ENCODE measurements at regions not wholly inside any gene's neighbourhood (a gene's known extent, or its start where the extent isn't known, plus 50 kb on each side); places are given as distances from the start of the nearest gene placed in this dataset.
A peak's percentile ranks its signal among the peaks of the same experiment; 100 is the strongest.

- no peaks in the 10 kb centered on the region for H3K27me3 ChIP-seq (ENCODE audit: control insufficient read depth in 3 of 3, insufficient read depth in 3 of 3, low read length in 2 of 3)
- H3K4me1 ChIP-seq (ENCODE audit: control insufficient read depth in 5 of 5, insufficient read depth in 5 of 5, low read length in 5 of 5) = peaks cover 0 to 5% (median 0%) of the 10 kb centered on the region in 5 donors
- H3K4me3 ChIP-seq = no peak overlapping the region
- no peak overlapping the region for H3K27ac ChIP-seq (ENCODE audit: low read depth in 1 of 2, low read length in 1 of 2)
- 50 to 53% methylated on average over 1 of the region's 1 CpG for WGBS, 2 donors
- H3K9me3 ChIP-seq (ENCODE audit: control insufficient read depth in 4 of 4, insufficient read depth in 3 of 4, low read length in 3 of 4) = no peaks in the 10 kb centered on the region
- no peak for ATAC-seq (ENCODE audit: insufficient read depth, low FRiP score)
- peak in 2 of 3 donors; percentile 32 to 64 for DNase-seq
- no peak overlapping the region for H3K9ac ChIP-seq (ENCODE audit: insufficient read depth in 1 of 2, low read length in 2 of 2)
- no peaks in the 10 kb centered on the region for H3K36me3 ChIP-seq (ENCODE audit: control insufficient read depth in 4 of 4, insufficient read depth in 4 of 4, low read length in 4 of 4)
- TF ChIP-seq CTCF (IDR thresholded peaks at IDR 0.05; ENCODE audit: control extremely low read depth, extremely low read depth) = no peak
Observed at GRCh38 chr13:33340631-33341030, 55.1 kb upstream of the STARD13 start.

GRCh38 chr13:33341861-33342452 lies 56.4 kb upstream of the STARD13 start:
- no peak overlapping the region for H3K4me3 ChIP-seq

GRCh38 chr13:33345842-33346241 lies 60.3 kb upstream of the STARD13 start:
- DNase-seq (no peak), ATAC-seq (ENCODE audit: insufficient read depth, low FRiP score) (no peak)
- H3K27me3 ChIP-seq (ENCODE audit: control insufficient read depth in 3 of 3, insufficient read depth in 3 of 3, low read length in 2 of 3) = no peaks in the 10 kb centered on the region
- H3K4me3 ChIP-seq = no peak overlapping the region
- no peaks in the 10 kb centered on the region for H3K9me3 ChIP-seq (ENCODE audit: control insufficient read depth in 4 of 4, insufficient read depth in 3 of 4, low read length in 3 of 4)
- no peak for TF ChIP-seq CTCF (IDR thresholded peaks at IDR 0.05; ENCODE audit: control extremely low read depth, extremely low read depth)
- no peak overlapping the region for H3K27ac ChIP-seq (ENCODE audit: low read depth in 1 of 2, low read length in 1 of 2)
- peaks cover 2 to 17% (median 6%) of the 10 kb centered on the region in 5 donors for H3K4me1 ChIP-seq (ENCODE audit: control insufficient read depth in 5 of 5, insufficient read depth in 5 of 5, low read length in 5 of 5)
- 84 to 89% methylated on average over 2 of the region's 2 CpGs for WGBS, 2 donors
- H3K36me3 ChIP-seq (ENCODE audit: control insufficient read depth in 4 of 4, insufficient read depth in 4 of 4, low read length in 4 of 4) = no peaks in the 10 kb centered on the region
- no peak overlapping the region for H3K9ac ChIP-seq (ENCODE audit: insufficient read depth in 1 of 2, low read length in 2 of 2)

More at GRCh38 chr13:33341861-33342452, 56.4 kb upstream of the STARD13 start:
- no peak for DNase-seq
- H3K4me1 ChIP-seq (ENCODE audit: control insufficient read depth in 5 of 5, insufficient read depth in 5 of 5, low read length in 5 of 5) = peaks cover 0 to 5% (median 0%) of the 10 kb centered on the region in 5 donors
- no peaks in the 10 kb centered on the region for H3K27me3 ChIP-seq (ENCODE audit: control insufficient read depth in 3 of 3, insufficient read depth in 3 of 3, low read length in 2 of 3)
- no peaks in the 10 kb centered on the region for H3K9me3 ChIP-seq (ENCODE audit: control insufficient read depth in 4 of 4, insufficient read depth in 3 of 4, low read length in 3 of 4)
- 66 to 89% methylated on average over 5 of the region's 5 CpGs for WGBS, 2 donors
- no peaks in the 10 kb centered on the region for H3K36me3 ChIP-seq (ENCODE audit: control insufficient read depth in 4 of 4, insufficient read depth in 4 of 4, low read length in 4 of 4)
- no peak overlapping the region for H3K9ac ChIP-seq (ENCODE audit: insufficient read depth in 1 of 2, low read length in 2 of 2)
- H3K27ac ChIP-seq (ENCODE audit: low read depth in 1 of 2, low read length in 1 of 2) = no peak overlapping the region
- TF ChIP-seq CTCF (IDR thresholded peaks at IDR 0.05; ENCODE audit: control extremely low read depth, extremely low read depth) = no peak
- no peak for ATAC-seq (ENCODE audit: insufficient read depth, low FRiP score)

- H3K27me3 ChIP-seq (ENCODE audit: control insufficient read depth in 3 of 3, insufficient read depth in 3 of 3, low read length in 2 of 3) = no peaks in the 10 kb centered on the region
- 87% methylated on average over 4 of the region's 4 CpGs for WGBS, 2 donors
- no peak overlapping the region for H3K4me3 ChIP-seq
- no peak for ATAC-seq (ENCODE audit: insufficient read depth, low FRiP score)
- no peak overlapping the region for H3K27ac ChIP-seq (ENCODE audit: low read depth in 1 of 2, low read length in 1 of 2)
- TF ChIP-seq CTCF (IDR thresholded peaks at IDR 0.05; ENCODE audit: control extremely low read depth, extremely low read depth) = no peak
- peaks cover under 1 to 24% (median 6%) of the 10 kb centered on the region in 5 donors for H3K4me1 ChIP-seq (ENCODE audit: control insufficient read depth in 5 of 5, insufficient read depth in 5 of 5, low read length in 5 of 5)
- no peak for DNase-seq
- H3K9ac ChIP-seq (ENCODE audit: insufficient read depth in 1 of 2, low read length in 2 of 2) = no peak overlapping the region
- no peaks in the 10 kb centered on the region for H3K9me3 ChIP-seq (ENCODE audit: control insufficient read depth in 4 of 4, insufficient read depth in 3 of 4, low read length in 3 of 4)
- H3K36me3 ChIP-seq (ENCODE audit: control insufficient read depth in 4 of 4, insufficient read depth in 4 of 4, low read length in 4 of 4) = no peaks in the 10 kb centered on the region
Observed at GRCh38 chr13:33347861-33348260, 62.3 kb upstream of the STARD13 start.

All from lung (tissue), 11 donors.